K562 (cell line): ENCODE measurements at regions not wholly inside any gene's neighbourhood (a gene's known extent, or its start where the extent isn't known, plus 50 kb on each side); places are given as distances from the start of the nearest gene placed in this dataset.

Experiments
- ATAC-seq: fragments of 200-7000 bp; cut with Tn5 transposase; 3 replicates; pipeline ENCODE4 v1.9.1; 2020; ENCODE audit warnings: moderate library complexity
- BruUV-seq: library from RNA; stranded (reverse); fragments of 400-500 nt; replicated peaks from 2 replicates; lab custom pipeline; 2021; lab: Mats Ljungman, UMichigan
- CTCF ChIA-PET: fragments of 300-600 bp; formaldehyde crosslinking; extraction: SDS; loops from one replicate; lab custom pipeline; 2021; ENCODE audit warnings: low intra/inter-chr PET ratio; lab: Yijun Ruan, JAX
- POLR2A ChIA-PET: fragments of 300-600, 350-650 bp; sonication (Branson Sonifier 250); formaldehyde crosslinking; extraction: SDS; loops from one replicate; lab custom pipeline; 2021; ENCODE audit warnings: antibody characterized with exemption, inconsistent platforms; lab: Yijun Ruan, JAX
- DNase-seq, 4 experiments: peaks; one replicate each; pipeline versions ENCODE4 v3.0.0 to v3.0.0-alpha.2; 2011 to 2018; ENCODE audit warnings: low spot score in 3 of 4, mixed read lengths in 3 of 4; ENCODE audit errors: extremely low read depth in 1 of 4
- FAIRE-seq: peaks from 2 replicates; lab custom pipeline; 2011; peaks lifted over from hg19 to GRCh38; lab: Jason Lieb, UNC
- H2AFZ ChIP-seq: 2 replicates; pipeline ENCODE4 v1.6.0; 2011; ENCODE audit warnings: low read depth, low read length, control low read depth, inconsistent platforms
- H3K27ac ChIP-seq: fragments of 200-600 bp; 3 replicates; pipeline ENCODE4 v1.8.0; 2011; ENCODE audit warnings: low read depth, mild to moderate bottlenecking, control low read depth, inconsistent platforms, low read length, moderate library complexity, mixed read lengths; ENCODE audit errors: extremely low read depth
- H3K27me3 ChIP-seq, 2 experiments: fragments of 300-600 bp in 1 of 2; 2 replicates in 1 of 2; 3 replicates in 1 of 2; pipeline versions ENCODE4 v1.6.0 to v1.8.0; 2011; ENCODE audit warnings: inconsistent platforms in 2 of 2, low read length in 2 of 2, mild to moderate bottlenecking in 1 of 2, mixed read lengths in 1 of 2, moderate library complexity in 1 of 2; ENCODE audit not compliant: control insufficient read depth in 2 of 2, insufficient read depth in 2 of 2
- H3K36me3 ChIP-seq: fragments of 300-600 bp; 3 replicates; pipeline ENCODE4 v1.8.0; 2011; ENCODE audit warnings: mild to moderate bottlenecking, low read length, inconsistent platforms; ENCODE audit not compliant: control insufficient read depth, insufficient read depth
- H3K4me1 ChIP-seq, 2 experiments: fragments of 200-600 bp in 1 of 2; replicated peaks in 1 of 2; 2 replicates in 1 of 2; 3 replicates in 1 of 2; pipeline versions ENCODE4 v1.5.1 to v1.8.0; 2011; ENCODE audit warnings: inconsistent platforms in 2 of 2, low read length in 2 of 2, mild to moderate bottlenecking in 1 of 2, mixed read lengths in 1 of 2, moderate library complexity in 1 of 2; ENCODE audit not compliant: control insufficient read depth in 2 of 2, insufficient read depth in 2 of 2
- H3K4me2 ChIP-seq: 2 replicates; pipeline ENCODE4 v1.6.1; 2011; ENCODE audit warnings: low read length, control low read depth, inconsistent platforms, mixed read lengths; ENCODE audit not compliant: insufficient read depth
- H3K4me3 ChIP-seq: fragments of 200-600 bp; sonication (generic), shearing (Covaris generic); 2 replicates; pipeline ENCODE4 v1.5.1; 2016; ENCODE audit warnings: control low read depth, inconsistent platforms
- H3K79me2 ChIP-seq: fragments of 200-600 bp; 3 replicates; pipeline ENCODE4 v1.8.0; 2011; ENCODE audit warnings: low read length, inconsistent platforms; ENCODE audit not compliant: control insufficient read depth, insufficient read depth
- H3K9ac ChIP-seq, 2 experiments: 2 replicates each; pipeline versions ENCODE4 v1.6.0 to v1.6.1; 2011; ENCODE audit warnings: low read depth in 2 of 2, low read length in 2 of 2, control low read depth in 1 of 2, inconsistent platforms in 1 of 2, mild to moderate bottlenecking in 1 of 2, mixed read lengths in 1 of 2; ENCODE audit not compliant: insufficient read depth in 1 of 2
- H3K9me1 ChIP-seq: one replicate; pipeline ENCODE4 v1.6.0; 2011; ENCODE audit warnings: inconsistent platforms, mild to moderate bottlenecking, low read length, moderate library complexity; ENCODE audit not compliant: control insufficient read depth, insufficient read depth
- H3K9me3 ChIP-seq: replicated peaks from 2 replicates; pipeline ENCODE4 v1.5.1; 2011; ENCODE audit warnings: low read depth, low read length, inconsistent platforms; ENCODE audit not compliant: control insufficient read depth, insufficient read depth
- H4K20me1 ChIP-seq: replicated peaks from 2 replicates; pipeline ENCODE4 v1.6.1; 2011; ENCODE audit warnings: low read length, inconsistent platforms, mixed read lengths; ENCODE audit not compliant: control insufficient read depth, insufficient read depth
- MEF2D ChIP-seq: conservative IDR thresholded peaks from 2 replicates; pipeline ENCODE4 v1.6.1; 2016; ENCODE audit warnings: low read depth, missing genetic modification characterization, missing compliant biosample characterization
- SUPT5H ChIP-seq: fragments of 450-650 bp; IDR thresholded peaks from 2 replicates; pipeline ENCODE4 v1.6.1; 2016
- TFAP4 ChIP-seq: sonication (generic); formaldehyde crosslinking; IDR thresholded peaks from 2 replicates; pipeline ENCODE4 v1.8.0; 2022; ENCODE audit warnings: missing genetic modification reagents, mild to moderate bottlenecking, moderate library complexity, borderline replicate concordance
- XRCC5 ChIP-seq: fragments of 200-400 bp; formaldehyde crosslinking; IDR thresholded peaks from 2 replicates; pipeline ENCODE4 v1.6.1; 2017; ENCODE audit warnings: low read depth, mild to moderate bottlenecking, low read length
- ZNF253 ChIP-seq: fragments of 250-450 bp; sonication (Bioruptor Pico); conservative IDR thresholded peaks from 2 replicates; pipeline ENCODE4 v1.6.1; 2021; ENCODE audit warnings: mild to moderate bottlenecking
- WGBS: fragments of 100-300 bp; shearing (Covaris generic); methylation state at CpG from one replicate; pipeline ENCODE4 v1.1.6; 2016; ENCODE audit warnings: low coverage, mixed read lengths; ENCODE audit not compliant: insufficient coverage; ENCODE audit errors: missing lambda C conversion rate; 5-methylcytosine and 5-hydroxymethylcytosine counted together
- in situ Hi-C: fragments of 300-500 bp; cut with MboI; formaldehyde crosslinking; loops from 4 replicates; pipeline ENCODE4 v1.15.0; 2018; ENCODE audit warnings: inconsistent platforms, mixed read lengths
- intact Hi-C: fragments of 100-400 bp; cut with micrococcal nuclease; formaldehyde crosslinking; loops from 2 replicates; pipeline ENCODE4 v1.14.2; 2022
- TF ChIP-seq, protein P1 (sequence below): fragments of 450-650 bp; IDR thresholded peaks from 2 replicates; pipeline ENCODE4 v1.6.1; 2016; ENCODE audit warnings: mild to moderate bottlenecking
- TF ChIP-seq, protein P2 (sequence below): fragments of 250-450 bp; sonication (Bioruptor Pico); IDR thresholded peaks from 2 replicates; pipeline ENCODE4 v1.5.1; 2021; ENCODE audit warnings: mild to moderate bottlenecking

- ATAC-seq (no peak), FAIRE-seq (no peak), DNase-seq (no peak)
- Histone ChIP-seq H2AFZ (no peak overlapping the region), H3K4me2 (no peak overlapping the region), H3K9me3 (no peaks in the 10 kb centered on the region), H3K9ac (no peak overlapping the region), H3K27me3 (no peaks in the 10 kb centered on the region), H3K4me1 (no peaks in the 10 kb centered on the region), H3K9me1 (no peaks in the 10 kb centered on the region), H3K36me3 (no peaks in the 10 kb centered on the region), H3K27ac (no peak overlapping the region), H3K4me3 (no peak overlapping the region), H3K79me2 (no peaks in the 10 kb centered on the region), H4K20me1 (no peaks in the 10 kb centered on the region)
- 1% methylated on average over 4 of the region's 4 CpGs for WGBS
- CTCF ChIA-PET = no interaction called here
- no TSS peak for BruUV-seq
- POLR2A ChIA-PET = no interaction called here
- no peak for TF ChIP-seq ZNF253 (CRISPR knock-in tag)
- TF ChIP-seq SUPT5H = no peak
- TF ChIP-seq, protein P1, sequence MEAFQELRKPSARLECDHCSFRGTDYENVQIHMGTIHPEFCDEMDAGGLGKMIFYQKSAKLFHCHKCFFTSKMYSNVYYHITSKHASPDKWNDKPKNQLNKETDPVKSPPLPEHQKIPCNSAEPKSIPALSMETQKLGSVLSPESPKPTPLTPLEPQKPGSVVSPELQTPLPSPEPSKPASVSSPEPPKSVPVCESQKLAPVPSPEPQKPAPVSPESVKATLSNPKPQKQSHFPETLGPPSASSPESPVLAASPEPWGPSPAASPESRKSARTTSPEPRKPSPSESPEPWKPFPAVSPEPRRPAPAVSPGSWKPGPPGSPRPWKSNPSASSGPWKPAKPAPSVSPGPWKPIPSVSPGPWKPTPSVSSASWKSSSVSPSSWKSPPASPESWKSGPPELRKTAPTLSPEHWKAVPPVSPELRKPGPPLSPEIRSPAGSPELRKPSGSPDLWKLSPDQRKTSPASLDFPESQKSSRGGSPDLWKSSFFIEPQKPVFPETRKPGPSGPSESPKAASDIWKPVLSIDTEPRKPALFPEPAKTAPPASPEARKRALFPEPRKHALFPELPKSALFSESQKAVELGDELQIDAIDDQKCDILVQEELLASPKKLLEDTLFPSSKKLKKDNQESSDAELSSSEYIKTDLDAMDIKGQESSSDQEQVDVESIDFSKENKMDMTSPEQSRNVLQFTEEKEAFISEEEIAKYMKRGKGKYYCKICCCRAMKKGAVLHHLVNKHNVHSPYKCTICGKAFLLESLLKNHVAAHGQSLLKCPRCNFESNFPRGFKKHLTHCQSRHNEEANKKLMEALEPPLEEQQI = no peak
- TF ChIP-seq, protein P2, sequence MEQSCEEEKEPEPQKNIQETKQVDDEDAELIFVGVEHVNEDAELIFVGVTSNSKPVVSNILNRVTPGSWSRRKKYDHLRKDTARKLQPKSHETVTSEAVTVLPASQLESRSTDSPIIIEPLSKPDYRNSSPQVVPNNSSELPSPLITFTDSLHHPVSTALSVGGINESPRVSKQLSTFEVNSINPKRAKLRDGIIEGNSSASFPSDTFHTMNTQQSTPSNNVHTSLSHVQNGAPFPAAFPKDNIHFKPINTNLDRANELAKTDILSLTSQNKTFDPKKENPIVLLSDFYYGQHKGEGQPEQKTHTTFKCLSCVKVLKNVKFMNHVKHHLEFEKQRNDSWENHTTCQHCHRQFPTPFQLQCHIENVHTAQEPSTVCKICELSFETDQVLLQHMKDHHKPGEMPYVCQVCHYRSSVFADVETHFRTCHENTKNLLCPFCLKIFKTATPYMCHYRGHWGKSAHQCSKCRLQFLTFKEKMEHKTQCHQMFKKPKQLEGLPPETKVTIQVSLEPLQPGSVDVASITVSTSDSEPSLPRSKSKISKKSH = no peak
- TF ChIP-seq MEF2D = no peak
- TF ChIP-seq TFAP4 (CRISPR knock-in tag) = no peak
- TF ChIP-seq XRCC5 = no peak
- in situ Hi-C loops (no loop called here), intact Hi-C loops (no loop called here)
These were observed 242.4 kb upstream of the CAMK1G start for GRCh38 chr1:209341146-209341545.
